GF-D8 (cell line): ENCODE measurements at regions not wholly inside any gene's neighbourhood (a gene's known extent, or its start where the extent isn't known, plus 50 kb on each side); places are given as distances from the start of the nearest gene placed in this dataset.

ENCODE experiments used
- DNase-seq: peaks from one replicate; lab custom pipeline; 2025; lab: John Stamatoyannopoulos, UW

GRCh38 chr9:13552606-13553215 is 273.2 kb upstream of the MPDZ start:
- no peak for DNase-seq

DNA sequence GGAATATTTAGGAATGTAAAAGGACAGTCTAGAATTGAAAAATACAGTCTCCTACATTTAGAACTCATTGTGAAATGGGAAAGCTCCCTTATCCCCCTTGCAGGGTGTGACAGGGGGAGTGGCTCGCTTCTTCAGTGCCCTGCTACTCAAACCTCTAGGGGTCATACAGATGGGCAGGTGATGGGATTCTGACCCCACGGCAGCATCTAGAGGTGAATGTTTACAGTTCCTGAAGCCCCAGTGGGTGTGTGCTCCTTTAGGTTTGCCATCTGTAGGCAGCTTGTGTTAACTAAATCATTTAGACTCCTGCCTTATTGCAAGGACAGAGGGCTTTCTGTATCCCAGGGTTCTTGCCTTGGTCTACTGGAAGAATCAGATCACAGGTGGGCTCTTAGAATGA is 271.0 kb upstream of the MPDZ start:
- no peak for DNase-seq

DNA sequence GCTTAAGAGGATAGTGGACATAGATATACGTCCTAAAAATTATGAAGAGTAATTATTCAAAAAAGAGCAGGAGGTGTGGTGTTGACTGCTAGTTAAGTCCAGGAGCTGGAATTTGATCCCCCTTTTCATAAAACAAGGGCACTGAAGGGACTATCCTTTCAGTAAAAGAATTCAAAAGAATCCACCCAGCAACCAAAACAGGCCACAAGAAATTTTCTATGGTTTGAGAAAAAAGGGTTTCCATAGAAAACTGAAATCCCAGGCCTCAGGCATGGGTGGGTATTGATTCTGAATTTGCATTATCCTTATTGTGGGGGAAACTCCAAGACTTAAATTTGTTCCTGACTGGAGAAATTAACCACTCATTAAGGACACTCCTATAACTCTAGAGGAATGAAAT is 269.0 kb upstream of the MPDZ start:
- no peak for DNase-seq

DNA sequence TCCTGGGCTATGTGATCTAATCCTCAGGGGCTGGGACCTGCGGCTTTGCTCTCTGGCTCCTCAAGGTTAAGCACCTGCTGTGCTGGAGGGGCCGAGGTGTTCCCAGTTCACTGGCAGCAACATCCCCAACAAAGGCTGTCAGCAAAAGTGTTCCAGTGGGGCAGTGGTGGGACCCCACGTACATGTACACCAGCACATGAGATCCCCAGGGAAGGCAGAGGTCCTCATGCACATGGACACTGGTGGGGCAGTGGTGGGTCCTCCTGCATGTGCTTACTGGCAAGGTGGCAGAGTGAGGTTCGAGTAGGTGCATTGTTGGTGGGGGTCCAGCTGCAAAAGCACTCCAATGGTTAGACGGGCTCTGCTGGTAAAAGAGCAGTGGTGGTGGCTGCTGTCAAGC is 255.6 kb upstream of the MPDZ start:
- no peak for DNase-seq

DNA sequence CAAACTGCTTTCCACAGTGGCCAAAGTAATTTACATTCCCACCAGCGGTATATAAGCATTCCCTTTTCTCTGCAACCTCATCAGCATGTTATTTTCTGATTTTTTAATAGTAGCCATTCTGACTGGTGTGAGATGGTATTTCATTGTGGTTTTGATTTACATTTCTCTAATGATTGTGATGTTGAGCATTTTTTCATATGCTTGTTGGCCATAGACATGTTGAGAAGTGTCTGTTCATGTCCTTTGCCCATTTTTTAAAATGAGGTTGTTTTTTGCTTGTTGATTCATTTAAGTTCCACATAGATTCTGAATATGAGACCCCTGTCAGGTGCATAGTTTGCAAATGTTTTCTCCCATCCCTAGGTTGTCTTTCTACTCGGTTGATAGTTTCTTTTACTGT is 254.5 kb upstream of the MPDZ start:
- DNase-seq = no peak

- DNase-seq = no peak
These were observed 252.9 kb upstream of the MPDZ start for GRCh38 chr9:13532407-13532806.

DNA sequence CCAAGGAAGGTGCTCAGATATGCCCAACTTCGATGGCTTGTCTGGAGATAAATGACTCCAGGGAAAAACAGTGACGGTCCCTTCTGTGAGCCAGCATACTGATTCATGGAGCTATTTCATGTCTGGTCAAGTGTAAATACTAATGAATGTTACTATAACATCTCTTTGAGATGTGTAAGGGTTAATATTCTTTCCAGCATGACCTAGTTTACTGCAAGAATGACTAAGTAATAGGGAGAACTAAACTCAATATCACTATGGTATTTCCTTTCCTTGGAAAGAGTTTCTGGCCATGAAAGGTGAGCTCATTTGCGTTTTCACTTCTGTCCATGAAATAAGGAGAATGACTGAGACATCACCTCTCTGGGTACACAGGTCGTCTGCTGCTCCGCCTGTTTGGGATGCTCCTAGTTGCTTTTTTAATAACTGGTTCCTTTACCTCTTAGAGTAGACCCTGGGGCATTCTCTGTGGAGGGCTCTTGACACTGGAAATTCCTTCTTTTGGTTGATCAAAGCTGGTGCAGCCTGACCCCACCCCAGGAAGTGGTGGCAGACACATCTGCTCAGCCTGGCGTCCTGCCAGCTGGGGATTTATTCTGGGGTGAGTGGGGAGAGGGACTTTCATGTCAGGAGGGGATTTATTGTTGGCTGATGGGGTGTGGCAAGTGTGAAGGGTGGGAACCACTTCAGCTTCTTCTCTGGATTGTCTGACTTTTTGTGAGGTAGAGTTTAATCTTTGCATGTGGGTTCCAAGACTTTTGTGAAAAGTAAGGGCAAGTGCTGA is 250.0 kb upstream of the MPDZ start:
- DNase-seq = no peak

DNA sequence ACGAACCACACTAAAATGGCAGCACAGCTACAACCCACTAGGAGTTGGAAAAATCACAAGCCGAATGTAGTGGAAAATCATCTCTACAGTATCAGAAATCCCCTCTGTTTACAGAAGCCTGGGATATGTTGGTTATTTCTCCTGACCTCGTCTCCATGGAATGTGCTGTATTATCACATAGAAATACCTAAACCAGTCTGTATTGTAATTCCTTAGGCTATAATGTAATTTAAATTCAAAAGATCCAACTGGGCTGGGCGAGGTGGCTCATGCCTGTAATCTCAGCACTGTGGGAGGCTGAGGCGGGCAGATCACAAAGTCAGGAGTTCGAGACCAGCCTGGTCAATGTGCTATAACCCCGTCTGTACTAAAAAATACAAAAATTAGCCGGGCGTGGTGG is 244.8 kb upstream of the MPDZ start:
- DNase-seq = no peak

DNA sequence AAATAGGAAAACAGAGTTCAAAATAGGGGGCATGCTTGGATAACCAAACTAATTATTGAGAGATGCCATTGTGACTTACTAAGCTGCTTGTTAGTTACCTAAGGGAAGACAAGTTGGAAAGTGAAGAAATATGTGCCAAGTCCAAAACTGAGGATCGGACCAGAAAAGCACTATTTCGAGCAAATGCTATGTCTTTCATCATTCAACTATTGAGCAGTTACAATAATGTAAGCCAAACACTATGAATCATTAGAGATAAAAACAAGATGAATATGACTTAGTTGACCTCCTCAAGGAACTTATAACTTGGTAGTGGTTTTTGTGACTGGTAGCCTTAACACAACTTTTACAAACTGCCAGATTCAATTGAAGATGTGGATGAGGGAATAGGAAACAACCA is 240.6 kb upstream of the MPDZ start:
- DNase-seq = no peak

- no peak for DNase-seq
These were observed 234.4 kb upstream of the MPDZ start for GRCh38 chr9:13513716-13514444.

GRCh38 chr9:13513286-13513685 is 233.8 kb upstream of the MPDZ start:
- no peak for DNase-seq

- DNase-seq = no peak
These were observed 229.2 kb upstream of the MPDZ start for GRCh38 chr9:13508681-13509080.

DNA sequence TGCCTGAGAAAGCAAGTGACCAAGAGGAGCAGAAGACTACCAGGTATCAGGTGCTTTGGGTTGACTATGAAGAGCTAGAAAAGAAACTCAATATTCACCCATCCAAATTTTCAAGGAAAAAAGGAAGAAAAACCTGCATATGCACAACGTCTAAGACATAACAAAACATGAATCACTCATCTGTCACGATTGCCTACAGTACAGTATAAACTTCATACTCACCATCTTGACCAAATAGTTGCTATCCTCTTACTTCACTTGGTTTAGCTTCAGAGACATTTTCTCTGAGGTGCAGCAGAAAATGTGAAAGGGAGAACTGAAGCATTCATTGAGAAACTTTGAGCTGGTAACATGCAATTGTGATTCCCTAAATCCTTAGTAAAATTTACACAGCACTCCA is 228.6 kb upstream of the MPDZ start:
- no peak for DNase-seq

- no peak for DNase-seq
These were observed 226.3 kb upstream of the MPDZ start for GRCh38 chr9:13505797-13506196.

GRCh38 chr9:13503599-13503998 is 224.1 kb upstream of the MPDZ start:
- no peak for DNase-seq

- no peak for DNase-seq
These were observed 223.0 kb upstream of the MPDZ start for GRCh38 chr9:13502484-13502883.

DNA sequence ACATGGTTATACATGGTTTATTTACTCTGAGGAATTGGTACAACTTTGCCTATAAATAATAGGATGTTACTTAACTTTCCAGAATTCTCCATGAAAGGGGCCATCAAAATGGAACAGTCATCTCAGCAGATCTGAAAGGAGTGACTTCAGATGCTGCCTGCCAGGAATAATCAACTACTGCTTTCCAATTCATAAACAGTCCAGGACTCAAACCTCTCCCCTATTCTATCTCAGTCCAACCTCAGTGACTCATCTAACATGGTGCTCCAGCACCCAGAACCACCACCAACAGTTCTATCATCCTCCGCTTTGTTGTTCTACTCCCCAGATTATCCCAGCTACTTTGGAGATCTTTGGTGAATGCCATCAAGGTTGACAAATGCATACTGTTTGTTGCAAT is 221.5 kb upstream of the MPDZ start:
- no peak for DNase-seq

GRCh38 chr9:13500034-13500433 is 220.5 kb upstream of the MPDZ start:
- DNase-seq = no peak

DNA sequence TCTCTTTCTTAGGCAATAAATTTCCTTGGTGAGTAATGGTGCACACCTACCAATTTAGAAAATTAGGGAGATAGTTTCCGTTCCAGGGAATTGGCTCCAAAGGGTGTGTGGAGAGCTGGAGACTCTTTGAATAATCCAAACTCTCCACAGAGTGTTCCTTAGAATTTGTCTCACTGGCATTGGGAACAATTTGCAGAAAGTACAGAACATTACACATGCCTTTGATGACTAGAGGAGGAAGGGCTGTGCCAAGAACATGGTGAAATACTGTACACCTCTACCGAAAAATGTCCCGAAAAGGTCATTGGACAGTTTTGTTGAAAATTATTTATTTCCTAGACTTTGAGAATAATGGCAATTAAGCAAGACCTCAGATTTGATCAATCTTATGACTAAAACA is 214.2 kb upstream of the MPDZ start:
- DNase-seq = no peak

GRCh38 chr9:13491493-13492424 is 212.3 kb upstream of the MPDZ start:
- no peak for DNase-seq

DNA sequence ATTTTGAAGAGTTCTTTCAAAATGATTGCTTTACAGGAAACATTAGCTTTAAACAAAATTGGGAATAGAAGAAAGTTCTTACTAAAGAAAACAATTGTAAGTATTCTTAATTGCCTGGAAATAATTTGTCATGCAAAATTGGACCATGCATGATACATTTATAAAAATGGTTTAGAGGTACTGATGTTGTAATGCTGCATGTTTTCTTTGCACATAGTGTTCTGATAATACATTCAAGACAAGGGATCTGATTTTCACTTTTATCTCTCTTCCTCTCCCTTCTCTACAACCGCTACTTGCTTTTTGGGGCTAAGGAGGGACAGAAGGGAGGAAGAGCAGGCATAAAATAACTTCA is 211.6 kb upstream of the MPDZ start:
- no peak for DNase-seq

DNA sequence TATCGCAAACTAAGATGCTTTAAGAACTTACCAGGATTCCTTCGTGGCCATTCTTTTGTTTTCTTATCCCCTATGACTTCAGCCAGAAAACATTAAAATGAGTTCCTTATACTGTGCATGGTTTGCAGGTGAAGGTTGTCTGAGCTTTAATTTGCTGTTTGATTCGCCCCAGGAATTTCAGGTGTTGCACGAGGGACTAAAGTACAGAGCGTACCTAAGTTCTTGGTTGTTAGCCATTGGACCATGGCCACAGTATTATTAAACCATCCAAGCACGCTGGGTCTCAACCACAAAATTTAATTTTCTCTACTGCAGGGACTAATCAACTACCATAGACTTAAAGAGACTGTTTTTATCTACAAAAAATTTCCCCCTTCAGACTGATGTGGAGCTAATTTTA is 208.4 kb upstream of the MPDZ start:
- no peak for DNase-seq
